Ascending aorta (tissue), 2 donors: ENCODE measurements at regions not wholly inside any gene's neighbourhood (a gene's known extent, or its start where the extent isn't known, plus 50 kb on each side); places are given as distances from the start of the nearest gene placed in this dataset.

Experiments
- DNase-seq, 2 donors: peaks; one replicate each; pipeline ENCODE4 v3.0.0-alpha.2; 2019; ENCODE audit warnings: low spot score in 2 of 2
- H3K27ac ChIP-seq, 2 donors: fragments of 200-600 bp; sonication (generic); one replicate each; pipeline ENCODE4 v1.5.1; 2016 to 2017; ENCODE audit warnings: mild to moderate bottlenecking in 1 of 2
- H3K27me3 ChIP-seq: fragments of 200-600 bp; sonication (generic); one replicate; pipeline ENCODE4 v1.5.1; 2017
- H3K36me3 ChIP-seq, 2 donors: fragments of 200-600 bp; sonication (generic); one replicate each; pipeline ENCODE4 v1.5.1; 2016
- H3K4me1 ChIP-seq, 2 donors: fragments of 200-600 bp; sonication (generic); one replicate each; pipeline ENCODE4 v1.5.1; 2016 to 2017; ENCODE audit warnings: mild to moderate bottlenecking in 1 of 2
- H3K4me3 ChIP-seq, 2 donors: fragments of 200-600 bp; sonication (generic); one replicate each; pipeline ENCODE4 v1.5.1; 2016 to 2017; ENCODE audit warnings: mild to moderate bottlenecking in 1 of 2
- H3K9me3 ChIP-seq, 2 donors: fragments of 200-600 bp; sonication (generic); one replicate each; pipeline ENCODE4 v1.5.1; 2016
- intact Hi-C: fragments of 100-400 bp; cut with DNase I; formaldehyde crosslinking; loops from one replicate; pipeline ENCODE4 v1.15.1; 2023
- TF ChIP-seq, protein P1 (sequence below), 3 experiments: fragments of 200-600 bp in 2 of 3; fragments of 450-650 bp in 1 of 3; sonication (generic) in 2 of 3; IDR thresholded peaks; one replicate each; pipeline ENCODE4 v1.5.1; 2016 to 2019; ENCODE audit warnings: antibody characterized with exemption in 3 of 3, mild to moderate bottlenecking in 1 of 3, moderate library complexity in 1 of 3

- intact Hi-C loops, result no loop called here
- Histone ChIP-seq H3K4me3 (no peak overlapping the region), H3K4me1 (no peaks in the 10 kb centered on the region), H3K36me3 (no peaks in the 10 kb centered on the region), H3K27ac (no peak overlapping the region), H3K27me3 (no peaks in the 10 kb centered on the region), H3K9me3 (no peaks in the 10 kb centered on the region)
- TF ChIP-seq, protein P1, sequence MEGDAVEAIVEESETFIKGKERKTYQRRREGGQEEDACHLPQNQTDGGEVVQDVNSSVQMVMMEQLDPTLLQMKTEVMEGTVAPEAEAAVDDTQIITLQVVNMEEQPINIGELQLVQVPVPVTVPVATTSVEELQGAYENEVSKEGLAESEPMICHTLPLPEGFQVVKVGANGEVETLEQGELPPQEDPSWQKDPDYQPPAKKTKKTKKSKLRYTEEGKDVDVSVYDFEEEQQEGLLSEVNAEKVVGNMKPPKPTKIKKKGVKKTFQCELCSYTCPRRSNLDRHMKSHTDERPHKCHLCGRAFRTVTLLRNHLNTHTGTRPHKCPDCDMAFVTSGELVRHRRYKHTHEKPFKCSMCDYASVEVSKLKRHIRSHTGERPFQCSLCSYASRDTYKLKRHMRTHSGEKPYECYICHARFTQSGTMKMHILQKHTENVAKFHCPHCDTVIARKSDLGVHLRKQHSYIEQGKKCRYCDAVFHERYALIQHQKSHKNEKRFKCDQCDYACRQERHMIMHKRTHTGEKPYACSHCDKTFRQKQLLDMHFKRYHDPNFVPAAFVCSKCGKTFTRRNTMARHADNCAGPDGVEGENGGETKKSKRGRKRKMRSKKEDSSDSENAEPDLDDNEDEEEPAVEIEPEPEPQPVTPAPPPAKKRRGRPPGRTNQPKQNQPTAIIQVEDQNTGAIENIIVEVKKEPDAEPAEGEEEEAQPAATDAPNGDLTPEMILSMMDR (IDR thresholded peaks at IDR 0.05), result no peak
- DNase-seq, result no peak
These were observed 562.8 kb upstream of the ZFHX3 start for GRCh38 chr16:73610605-73611156.

DNA sequence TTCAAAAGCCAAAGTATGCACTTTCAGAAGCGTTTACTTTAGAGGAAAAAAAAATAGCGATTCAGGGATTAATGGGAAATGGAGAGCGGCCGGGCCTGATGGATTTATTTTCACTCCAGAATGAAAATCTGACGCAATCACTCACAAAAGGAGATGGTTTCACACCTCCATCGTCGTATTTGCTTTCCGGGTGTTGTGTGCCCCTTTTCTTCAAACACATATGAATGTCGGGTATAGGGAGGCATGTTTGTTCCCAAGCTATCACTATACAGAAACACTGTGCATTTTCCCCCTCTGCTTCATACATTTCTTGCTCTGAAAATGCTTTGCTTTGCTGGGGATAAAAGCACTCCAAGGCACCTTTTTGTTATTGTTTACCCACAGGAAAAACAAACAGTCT is 562.2 kb upstream of the ZFHX3 start:
- TF ChIP-seq, protein P1 (IDR thresholded peaks at IDR 0.05), result no peak
- no peak overlapping the region for H3K27ac ChIP-seq
- no peaks in the 10 kb centered on the region for H3K36me3 ChIP-seq
- no peaks in the 10 kb centered on the region for H3K9me3 ChIP-seq
- H3K4me1 ChIP-seq, result no peaks in the 10 kb centered on the region
- no peak overlapping the region for H3K4me3 ChIP-seq
- DNase-seq, result no peak
- no peaks in the 10 kb centered on the region for H3K27me3 ChIP-seq
- intact Hi-C loops, result no loop called here

- TF ChIP-seq, protein P1 (IDR thresholded peaks at IDR 0.05), result no peak
- no peak for DNase-seq
- Histone ChIP-seq H3K27me3 (no peaks in the 10 kb centered on the region), H3K27ac (no peak overlapping the region), H3K9me3 (no peaks in the 10 kb centered on the region), H3K36me3 (no peaks in the 10 kb centered on the region), H3K4me3 (no peak overlapping the region), H3K4me1 (no peaks in the 10 kb centered on the region)
- intact Hi-C loops, result no loop called here
These were observed 561.0 kb upstream of the ZFHX3 start for GRCh38 chr16:73608911-73609310.

DNA sequence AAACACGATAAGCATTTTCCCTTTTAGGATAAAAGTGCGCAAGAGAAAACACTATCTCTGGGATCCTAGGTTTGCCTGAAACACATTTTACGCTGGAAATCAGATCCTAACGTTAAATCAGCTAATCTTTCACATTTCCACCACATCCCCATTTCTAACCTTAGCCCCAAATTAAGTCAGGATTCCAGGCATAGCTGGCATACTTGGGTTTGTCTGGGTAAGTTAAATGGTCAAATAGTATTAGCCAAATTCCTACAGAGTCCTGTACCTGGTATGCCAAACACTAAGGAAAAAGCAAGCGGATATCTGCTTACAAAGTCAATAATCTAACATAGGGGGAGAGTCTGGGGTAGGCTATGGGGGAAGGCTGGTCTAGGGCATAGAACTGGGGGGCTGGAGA is 557.4 kb upstream of the ZFHX3 start:
- no peak for DNase-seq
- Histone ChIP-seq H3K27me3 (no peaks in the 10 kb centered on the region), H3K9me3 (no peaks in the 10 kb centered on the region), H3K27ac (no peak overlapping the region), H3K4me3 (no peak overlapping the region), H3K36me3 (no peaks in the 10 kb centered on the region), H3K4me1 (no peaks in the 10 kb centered on the region)
- TF ChIP-seq, protein P1 (IDR thresholded peaks at IDR 0.05), result no peak
- intact Hi-C loops, result no loop called here

- no peak for DNase-seq
- no peaks in the 10 kb centered on the region for H3K9me3 ChIP-seq
- TF ChIP-seq, protein P1 (IDR thresholded peaks at IDR 0.05), result no peak
- no peak overlapping the region for H3K27ac ChIP-seq
- intact Hi-C loops, result no loop called here
- no peak overlapping the region for H3K4me3 ChIP-seq
- no peaks in the 10 kb centered on the region for H3K36me3 ChIP-seq
- no peaks in the 10 kb centered on the region for H3K27me3 ChIP-seq
- H3K4me1 ChIP-seq, result no peaks in the 10 kb centered on the region
These were observed 554.0 kb upstream of the ZFHX3 start for GRCh38 chr16:73601911-73602310.

DNA sequence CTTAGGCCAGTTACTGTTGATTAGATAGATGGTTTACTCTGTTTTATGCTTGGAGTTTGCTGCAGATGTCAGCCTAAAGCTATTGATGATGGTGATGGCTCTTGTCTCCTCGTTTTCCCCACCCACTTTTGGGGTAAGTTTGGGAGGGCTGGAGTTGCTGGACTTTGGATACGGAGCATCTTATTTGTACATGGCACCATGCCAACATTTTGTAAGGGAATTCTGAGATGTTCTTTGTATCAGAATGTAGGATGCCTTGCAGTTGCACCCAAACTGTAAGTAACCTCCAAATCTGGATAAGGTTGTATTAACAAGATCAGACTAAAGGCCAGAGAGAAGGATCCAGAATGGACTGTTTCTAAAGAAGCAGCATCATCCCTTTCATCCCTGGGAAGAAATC is 551.9 kb upstream of the ZFHX3 start:
- H3K27ac ChIP-seq, result no peak overlapping the region
- H3K9me3 ChIP-seq, result no peaks in the 10 kb centered on the region
- H3K4me1 ChIP-seq, result no peaks in the 10 kb centered on the region
- H3K27me3 ChIP-seq, result no peaks in the 10 kb centered on the region
- TF ChIP-seq, protein P1 (IDR thresholded peaks at IDR 0.05), result no peak
- no peak overlapping the region for H3K4me3 ChIP-seq
- DNase-seq, result no peak
- H3K36me3 ChIP-seq, result no peaks in the 10 kb centered on the region
- intact Hi-C loops, result no loop called here
